GM18511 (cell line): ENCODE measurements at regions not wholly inside any gene's neighbourhood (a gene's known extent, or its start where the extent isn't known, plus 50 kb on each side); places are given as distances from the start of the nearest gene placed in this dataset.

Experiments used
- ATAC-seq: cut with Tn5 transposase; IDR thresholded peaks from one replicate; pipeline ENCODE4 v1.9.1; 2021; ENCODE audit warnings: mild to moderate bottlenecking, moderate library complexity; ENCODE audit not compliant: unreplicated experiment

GRCh38 chr5:73344835-73345234 lies 103.7 kb downstream of the FOXD1 start:
- no peak for ATAC-seq

DNA sequence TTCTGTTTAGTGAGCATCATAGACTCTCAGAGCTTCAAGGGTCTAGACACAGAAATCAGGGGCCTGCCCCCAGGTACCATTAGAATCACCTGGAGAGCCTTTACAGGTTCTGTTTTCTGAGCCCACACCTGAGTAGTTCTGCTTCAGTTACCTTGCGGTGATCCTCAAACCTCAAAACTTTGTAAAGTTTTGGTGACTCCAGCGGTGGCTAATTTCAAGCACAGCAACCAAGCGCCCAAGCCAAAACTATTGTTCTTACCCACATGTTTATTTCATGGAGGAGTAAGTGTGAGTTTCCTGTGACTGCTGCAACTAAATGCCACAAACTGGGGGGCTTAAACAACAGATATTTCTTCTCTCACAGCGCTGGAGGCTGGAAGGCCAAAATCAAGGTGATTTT lies 108.9 kb downstream of the FOXD1 start:
- no peak for ATAC-seq

GRCh38 chr5:73339051-73339575 lies 109.5 kb downstream of the FOXD1 start:
- ATAC-seq: no peak

- ATAC-seq: no peak
These were observed 110.1 kb downstream of the FOXD1 start for GRCh38 chr5:73338256-73339050.

GRCh38 chr5:73337586-73338255 lies 110.9 kb downstream of the FOXD1 start:
- no peak for ATAC-seq

DNA sequence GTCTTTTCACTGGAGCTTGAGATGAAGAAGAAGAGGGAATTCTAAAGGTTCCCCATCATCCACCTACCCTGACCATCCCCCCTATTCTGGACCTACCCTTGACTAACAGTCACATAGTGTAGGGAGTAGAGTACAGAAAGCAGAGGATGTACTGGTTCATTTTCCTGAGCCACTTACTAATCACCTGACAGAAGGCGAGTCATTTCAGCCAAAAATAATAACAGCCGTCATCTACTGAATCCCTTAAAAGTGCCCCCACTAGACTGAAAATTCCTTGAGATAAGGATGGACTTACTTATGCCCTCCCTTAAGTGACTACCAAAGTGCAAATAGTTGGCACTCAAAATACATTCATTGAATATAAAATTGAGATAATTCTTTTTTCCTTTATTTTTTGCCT lies 112.2 kb downstream of the FOXD1 start:
- ATAC-seq: no peak

GRCh38 chr5:73333944-73334703 lies 114.5 kb downstream of the FOXD1 start:
- ATAC-seq: no peak

DNA sequence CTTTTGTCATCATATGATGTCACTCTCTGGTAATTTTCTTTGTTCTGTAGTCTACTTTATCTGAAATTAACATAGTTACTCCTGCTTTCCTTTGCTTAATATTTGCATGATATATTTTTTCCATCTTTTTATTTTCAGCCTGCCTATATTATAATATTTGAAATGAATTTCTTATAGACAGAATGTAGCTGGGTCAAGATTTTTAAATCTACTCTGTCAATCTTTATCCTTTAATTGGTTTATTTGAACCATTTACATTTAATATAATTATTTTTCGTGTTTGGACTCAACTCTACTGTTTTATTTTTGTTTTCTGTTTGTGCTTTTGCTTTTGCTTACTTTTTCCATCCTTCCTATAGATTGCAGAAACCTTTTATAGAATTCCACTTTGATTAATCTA lies 118.0 kb downstream of the FOXD1 start:
- no peak for ATAC-seq

DNA sequence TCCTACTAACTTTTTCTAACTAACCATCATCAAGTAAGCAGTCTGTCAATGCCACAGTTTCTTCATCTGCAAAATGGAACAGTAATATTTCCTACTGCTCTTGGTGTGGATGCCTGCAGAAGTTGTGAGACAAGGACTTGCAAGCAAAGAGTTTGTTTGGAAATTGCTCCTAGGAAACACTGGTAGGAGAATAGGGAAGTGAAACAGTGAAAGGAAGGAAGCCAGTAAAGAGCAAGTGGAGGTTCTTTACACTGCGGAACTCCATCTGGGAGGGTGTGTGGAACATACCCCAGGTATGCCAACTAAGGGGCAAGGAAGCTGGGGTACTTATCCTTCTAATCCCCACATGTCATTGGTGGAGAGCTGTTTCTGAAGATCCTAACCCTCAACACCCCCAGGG lies 119.9 kb downstream of the FOXD1 start:
- no peak for ATAC-seq

GRCh38 chr5:73327908-73328455 lies 120.6 kb downstream of the FOXD1 start:
- ATAC-seq: no peak

- no peak for ATAC-seq
These were observed 123.0 kb downstream of the FOXD1 start for GRCh38 chr5:73325546-73325945.

GRCh38 chr5:73323466-73323865 lies 125.1 kb downstream of the FOXD1 start:
- no peak for ATAC-seq

- no peak for ATAC-seq
These were observed 126.0 kb downstream of the FOXD1 start for GRCh38 chr5:73322437-73323076.

DNA sequence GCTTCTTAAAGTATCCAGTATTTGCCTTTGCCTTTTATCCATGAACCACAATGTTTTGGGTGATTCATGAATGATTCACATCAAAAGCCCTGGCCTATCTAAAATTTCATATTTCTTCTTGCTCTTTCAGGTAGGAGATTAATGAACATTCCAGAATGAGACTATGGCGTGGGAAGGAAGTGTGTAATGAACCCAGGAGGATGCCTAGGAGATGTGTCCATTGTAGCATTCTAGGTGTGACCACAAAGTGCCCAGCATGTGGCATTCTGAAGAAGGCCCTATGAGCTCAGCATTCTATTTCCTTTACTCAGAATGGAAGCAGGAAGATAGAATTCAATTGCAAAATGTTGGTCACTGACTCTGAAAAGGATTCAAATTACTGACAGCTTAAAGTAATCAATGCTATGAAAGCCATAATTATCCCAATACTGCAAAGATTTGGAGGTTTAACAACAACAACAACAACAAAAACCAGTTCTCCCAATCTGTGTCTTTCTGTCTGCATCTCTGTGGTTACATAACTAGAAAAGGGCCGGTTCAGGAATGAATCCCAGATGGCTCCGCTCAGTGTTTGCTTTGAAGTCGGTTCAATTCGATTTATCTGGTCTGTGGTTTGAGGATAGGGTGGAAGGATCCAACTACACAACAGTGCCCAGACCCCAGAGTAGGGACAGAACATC lies 126.7 kb downstream of the FOXD1 start:
- no peak for ATAC-seq

DNA sequence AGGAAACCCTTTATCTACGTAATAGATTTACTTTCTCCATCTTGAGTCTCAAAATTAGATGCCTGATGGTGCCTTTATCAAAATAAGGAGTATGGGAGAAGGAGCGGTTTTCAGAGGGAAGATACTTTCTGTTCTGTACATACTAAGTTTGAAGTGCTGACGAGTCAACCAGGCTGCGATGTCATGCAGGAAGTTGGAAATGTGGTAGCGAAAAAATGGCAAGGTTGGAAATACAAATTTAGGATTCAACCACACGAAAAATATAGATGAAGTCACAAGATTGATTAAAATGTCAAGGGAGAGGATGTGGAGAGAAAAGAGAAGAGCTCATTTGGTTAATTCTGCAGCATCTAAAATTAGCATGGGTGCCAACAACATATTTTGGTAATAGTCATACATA lies 129.5 kb downstream of the FOXD1 start:
- ATAC-seq: no peak

DNA sequence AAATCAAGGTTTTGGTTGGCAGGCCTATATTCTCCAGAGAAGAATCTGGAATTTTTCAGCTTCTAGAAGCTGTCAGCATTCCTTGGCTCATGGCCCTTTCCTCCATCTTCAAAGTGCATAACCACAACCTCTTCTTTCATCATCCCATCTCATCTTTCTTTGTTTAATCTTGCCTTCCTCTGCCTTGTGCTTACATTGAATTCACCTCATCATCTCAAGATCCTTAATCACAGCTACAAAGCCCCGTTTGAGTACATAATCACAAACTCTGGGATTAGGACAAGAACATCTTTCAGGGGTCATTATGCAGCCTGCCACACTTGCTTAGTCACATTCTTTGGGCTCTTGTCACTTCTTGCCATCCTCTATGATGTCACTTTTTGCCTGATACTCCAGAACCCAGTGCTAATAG lies 130.3 kb downstream of the FOXD1 start:
- no peak for ATAC-seq

- no peak for ATAC-seq
These were observed 131.1 kb downstream of the FOXD1 start for GRCh38 chr5:73317523-73317922.

DNA sequence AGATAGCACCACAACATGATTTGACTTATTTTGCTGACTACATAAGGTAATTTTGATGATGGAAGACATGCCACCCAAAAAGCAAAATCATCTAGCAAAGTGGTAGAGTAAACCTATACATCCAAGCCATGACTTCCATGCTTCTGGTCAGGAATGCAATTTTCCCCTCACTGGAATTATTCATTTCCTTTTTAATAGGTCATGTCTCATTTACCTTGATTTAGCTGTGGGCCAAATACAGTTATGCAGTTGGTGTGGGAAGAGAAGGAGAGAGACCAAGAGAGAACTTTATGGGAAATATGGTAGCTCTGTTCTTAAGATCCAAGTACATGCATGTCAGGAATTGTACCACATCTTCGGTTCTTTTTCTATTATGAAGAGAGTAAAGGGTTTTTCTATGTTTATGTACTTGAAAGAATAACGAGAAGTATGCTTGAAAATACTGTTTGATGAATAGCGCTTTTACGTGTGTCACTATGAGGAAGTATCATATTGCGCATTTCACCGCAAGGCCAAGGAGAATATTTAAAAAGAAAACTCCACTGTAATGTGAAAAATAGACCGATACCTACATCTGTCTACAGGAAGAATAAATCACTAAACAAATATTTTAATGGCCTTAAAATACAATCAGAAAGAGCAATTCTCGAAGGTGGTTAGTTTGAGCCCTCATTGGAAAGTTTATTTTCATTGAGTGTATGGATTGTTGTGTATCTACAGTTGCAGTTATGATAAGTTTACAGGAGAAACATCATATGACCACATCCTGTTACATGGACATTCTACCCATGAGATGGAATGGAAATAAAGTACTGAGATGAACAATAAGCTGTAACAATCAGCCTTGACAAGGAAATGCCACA lies 134.0 kb downstream of the FOXD1 start:
- ATAC-seq: no peak

DNA sequence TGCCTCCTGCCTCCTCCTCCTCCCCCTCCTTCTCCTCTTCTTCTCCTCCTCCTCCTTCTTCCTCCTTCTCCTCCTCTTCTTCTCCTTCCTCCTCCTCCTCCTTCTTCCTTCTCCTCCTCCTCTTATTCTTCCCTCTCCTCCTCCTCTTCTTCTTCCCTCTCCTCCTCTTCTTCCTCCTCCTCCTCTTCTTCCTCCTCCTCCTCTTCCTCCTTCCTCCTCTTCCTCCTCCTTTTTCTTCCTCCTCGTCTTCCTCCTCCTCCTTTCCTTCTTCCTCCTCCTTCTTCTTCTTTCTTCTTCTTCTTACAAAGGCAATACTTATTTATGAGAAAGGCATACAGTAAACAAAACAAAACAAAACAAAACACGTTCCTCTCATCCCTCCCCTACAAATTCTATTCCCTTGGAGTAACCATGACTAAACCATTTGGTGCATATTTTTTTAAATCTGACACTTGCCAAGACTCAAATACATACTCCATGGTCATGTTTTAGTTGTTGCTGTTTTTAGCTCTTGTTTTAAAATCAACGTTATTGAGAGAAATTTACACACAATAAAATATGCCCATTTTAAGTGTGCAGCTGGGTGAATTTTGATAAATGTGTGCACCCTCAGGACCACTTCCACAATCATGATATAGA lies 135.6 kb downstream of the FOXD1 start:
- no peak for ATAC-seq
